ENCODE measurements at regions not wholly inside any gene's neighbourhood (a gene's known extent, or its start where the extent isn't known, plus 50 kb on each side); places are given as distances from the start of the nearest gene placed in this dataset.

DNA sequence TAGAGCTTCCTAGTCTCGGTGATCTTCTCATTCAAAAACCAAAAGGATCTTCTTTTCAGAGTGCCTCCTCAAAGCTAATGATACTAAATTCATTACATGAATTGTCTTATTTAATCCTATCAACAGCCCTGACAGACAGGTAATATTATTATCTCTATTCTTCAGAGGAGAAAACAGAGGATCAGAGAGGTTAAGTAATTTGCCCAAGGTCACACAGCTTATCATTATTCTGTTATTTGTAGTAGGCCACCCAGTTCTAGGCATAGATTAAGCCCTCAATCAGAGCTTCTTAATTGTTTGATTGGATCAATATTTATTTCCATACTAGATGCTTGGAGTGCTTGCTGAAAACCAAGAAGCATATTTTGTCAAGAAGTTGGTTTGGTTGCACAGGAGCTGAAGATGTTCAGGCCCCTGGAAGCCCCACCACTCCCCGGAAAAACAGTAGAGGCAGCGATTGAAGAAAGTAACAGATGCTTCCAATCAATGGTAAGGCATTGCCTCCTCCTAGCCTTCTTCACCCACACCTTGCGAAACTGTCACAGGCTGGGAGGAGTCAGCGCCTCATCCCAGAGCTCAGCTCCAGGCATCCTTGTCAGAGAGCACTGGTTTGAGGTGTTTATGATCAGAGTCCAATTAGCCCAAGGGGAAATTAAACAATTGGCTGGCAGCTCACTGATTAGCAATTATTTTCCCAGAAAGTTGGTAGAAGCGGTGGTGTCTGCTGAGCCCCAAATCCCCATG, 487.2 kb downstream of the BCL11A start:
- TF ChIP-seq POLR2A (IDR thresholded peaks at IDR 0.05) (no peak), POLR2AphosphoS5 (IDR thresholded peaks at IDR 0.05) (no peak)
- TF ChIP-seq, protein P1, sequence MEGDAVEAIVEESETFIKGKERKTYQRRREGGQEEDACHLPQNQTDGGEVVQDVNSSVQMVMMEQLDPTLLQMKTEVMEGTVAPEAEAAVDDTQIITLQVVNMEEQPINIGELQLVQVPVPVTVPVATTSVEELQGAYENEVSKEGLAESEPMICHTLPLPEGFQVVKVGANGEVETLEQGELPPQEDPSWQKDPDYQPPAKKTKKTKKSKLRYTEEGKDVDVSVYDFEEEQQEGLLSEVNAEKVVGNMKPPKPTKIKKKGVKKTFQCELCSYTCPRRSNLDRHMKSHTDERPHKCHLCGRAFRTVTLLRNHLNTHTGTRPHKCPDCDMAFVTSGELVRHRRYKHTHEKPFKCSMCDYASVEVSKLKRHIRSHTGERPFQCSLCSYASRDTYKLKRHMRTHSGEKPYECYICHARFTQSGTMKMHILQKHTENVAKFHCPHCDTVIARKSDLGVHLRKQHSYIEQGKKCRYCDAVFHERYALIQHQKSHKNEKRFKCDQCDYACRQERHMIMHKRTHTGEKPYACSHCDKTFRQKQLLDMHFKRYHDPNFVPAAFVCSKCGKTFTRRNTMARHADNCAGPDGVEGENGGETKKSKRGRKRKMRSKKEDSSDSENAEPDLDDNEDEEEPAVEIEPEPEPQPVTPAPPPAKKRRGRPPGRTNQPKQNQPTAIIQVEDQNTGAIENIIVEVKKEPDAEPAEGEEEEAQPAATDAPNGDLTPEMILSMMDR (IDR thresholded peaks at IDR 0.05), result no peak
